Heart left ventricle (tissue), 13 donors: ENCODE measurements at regions not wholly inside any gene's neighbourhood (a gene's known extent, or its start where the extent isn't known, plus 50 kb on each side); places are given as distances from the start of the nearest gene placed in this dataset.

ENCODE experiments used
- CTCF ChIP-seq, 12 donors: fragments of 200-600 bp; sonication (generic) in 4 of 12; IDR thresholded peaks; one replicate each; pipeline versions ENCODE4 v1.5.0 to v1.8.0; 2018 to 2022; ENCODE audit warnings: antibody characterized with exemption in 12 of 12, mild to moderate bottlenecking in 5 of 12
- POLR2A ChIP-seq, 2 donors: fragments of 450-650 bp; IDR thresholded peaks; one replicate each; pipeline ENCODE4 v1.6.1; 2017; ENCODE audit warnings: antibody characterized with exemption in 2 of 2, mild to moderate bottlenecking in 2 of 2, moderate library complexity in 2 of 2
- donor health status: ischemic (EF 13 %, LVEDD 7.1; RV severe dilation, severe dysfunction).
- donor health status: DM: no; HTN: yes; CAD: no.
- donor health status: DM: no; HTN: no; CAD: no.
- donor health status: ischemic (EF 25% LVEDD 6.9; RV normal size, moderate dysfunction).
- donor health status: ischemic (EF 25% LVEDD 5.7; RV mildly dilated, moderate dysfunction).
- donor health status: ischemic (EF 35%, LVEDD 5.7; RV mildly dilated, moderate dysfunction).
- donor health status: nonischemic (EF 11% LVEDD 7.7; RV severe dilation, severe dysfunction).
- donor health status: DM: yes; HTN: yes; CAD: no.
- donor health status: PGD.
- donor health status: ischemic (EF 29% LVEDD 5.4; RV normal size, mild dysfunction).
- donor health status: nonischemic (EF 23%, LVEDD 6.1; RV moderate dilation, normal function).

- TF ChIP-seq CTCF (IDR thresholded peaks at IDR 0.05): no peak
- no peak for TF ChIP-seq POLR2A (IDR thresholded peaks at IDR 0.05)
Observed at GRCh38 chr3:42317137-42317536, 51.2 kb upstream of the CCK start.
